Thyroid gland (tissue), 4 donors: ENCODE measurements at regions not wholly inside any gene's neighbourhood (a gene's known extent, or its start where the extent isn't known, plus 50 kb on each side); places are given as distances from the start of the nearest gene placed in this dataset.

Experiments used
- DNase-seq, 2 donors: peaks; one replicate each; pipeline ENCODE4 v3.0.0-alpha.2; 2019
- H3K27ac ChIP-seq, 3 donors: fragments of 200-600 bp; sonication (generic); 1 replicate in 2 of 3; 2 replicates in 1 of 3; pipeline ENCODE4 v1.5.1; 2016 to 2019; ENCODE audit warnings: mild to moderate bottlenecking in 1 of 3, moderate library complexity in 1 of 3
- H3K27me3 ChIP-seq: fragments of 200-600 bp; sonication (generic); one replicate; pipeline ENCODE4 v1.5.1; 2019
- H3K36me3 ChIP-seq, 2 donors: fragments of 200-600 bp; sonication (generic); one replicate each; pipeline ENCODE4 v1.5.1; 2016 to 2019
- H3K4me1 ChIP-seq, 2 donors: fragments of 200-600 bp; sonication (generic); one replicate each; pipeline ENCODE4 v1.5.1; 2017 to 2019
- H3K4me3 ChIP-seq, 3 donors: fragments of 200-600 bp; sonication (generic); replicated peaks in 1 of 3; 1 replicate in 2 of 3; 2 replicates in 1 of 3; pipeline ENCODE4 v1.5.1; 2016; ENCODE audit warnings: mild to moderate bottlenecking in 1 of 3
- H3K9me3 ChIP-seq: fragments of 200-600 bp; sonication (generic); one replicate; pipeline ENCODE4 v1.5.1; 2017
- POLR2A ChIP-seq, 2 donors: fragments of 450-650 bp; IDR thresholded peaks; one replicate each; pipeline ENCODE4 v1.6.1; 2017; ENCODE audit warnings: antibody characterized with exemption in 2 of 2, mild to moderate bottlenecking in 2 of 2, moderate library complexity in 1 of 2
- WGBS, 2 donors: methylation state at CpG; one replicate each; pipeline ENCODE4 v1.1.5; 2017; 5-methylcytosine and 5-hydroxymethylcytosine counted together
- intact Hi-C: fragments of 100-400 bp; cut with DNase I; formaldehyde crosslinking; loops from one replicate; pipeline ENCODE4 v1.15.1; 2023
- TF ChIP-seq, protein P1 (sequence below), 6 experiments: fragments of 200-600 bp in 3 of 6; fragments of 450-650 bp in 3 of 6; sonication (generic) in 3 of 6; IDR thresholded peaks; one replicate each; pipeline ENCODE4 v1.5.1; 2016 to 2019; ENCODE audit warnings: antibody characterized with exemption in 6 of 6, mild to moderate bottlenecking in 2 of 6, inconsistent platforms in 1 of 6, moderate library complexity in 1 of 6

DNA sequence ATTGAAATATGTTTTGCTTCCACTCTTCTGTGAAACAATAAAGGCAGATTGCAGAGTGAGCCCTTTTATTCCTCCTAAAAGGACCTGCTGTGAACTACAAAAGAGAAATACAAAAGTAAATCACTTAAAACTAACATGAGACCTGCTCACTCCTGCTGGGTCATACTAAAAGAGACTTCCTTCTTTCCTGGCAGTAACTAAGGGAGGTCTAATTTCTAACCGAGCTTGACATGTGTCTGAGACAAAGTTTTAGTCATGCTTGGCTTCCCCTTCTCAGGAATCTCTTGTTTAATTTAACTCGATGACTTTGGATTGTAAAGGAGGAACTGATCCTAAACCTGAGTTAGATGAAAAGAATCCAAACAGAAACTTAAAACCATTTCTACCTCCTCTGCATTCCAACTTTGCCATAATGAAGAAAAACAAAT lies 86.4 kb upstream of the CDH6 start:
- no peaks in the 10 kb centered on the region for H3K36me3 ChIP-seq
- H3K4me3 ChIP-seq = no peak overlapping the region
- DNase-seq = no peak
- H3K27me3 ChIP-seq = no peaks in the 10 kb centered on the region
- TF ChIP-seq, protein P1, sequence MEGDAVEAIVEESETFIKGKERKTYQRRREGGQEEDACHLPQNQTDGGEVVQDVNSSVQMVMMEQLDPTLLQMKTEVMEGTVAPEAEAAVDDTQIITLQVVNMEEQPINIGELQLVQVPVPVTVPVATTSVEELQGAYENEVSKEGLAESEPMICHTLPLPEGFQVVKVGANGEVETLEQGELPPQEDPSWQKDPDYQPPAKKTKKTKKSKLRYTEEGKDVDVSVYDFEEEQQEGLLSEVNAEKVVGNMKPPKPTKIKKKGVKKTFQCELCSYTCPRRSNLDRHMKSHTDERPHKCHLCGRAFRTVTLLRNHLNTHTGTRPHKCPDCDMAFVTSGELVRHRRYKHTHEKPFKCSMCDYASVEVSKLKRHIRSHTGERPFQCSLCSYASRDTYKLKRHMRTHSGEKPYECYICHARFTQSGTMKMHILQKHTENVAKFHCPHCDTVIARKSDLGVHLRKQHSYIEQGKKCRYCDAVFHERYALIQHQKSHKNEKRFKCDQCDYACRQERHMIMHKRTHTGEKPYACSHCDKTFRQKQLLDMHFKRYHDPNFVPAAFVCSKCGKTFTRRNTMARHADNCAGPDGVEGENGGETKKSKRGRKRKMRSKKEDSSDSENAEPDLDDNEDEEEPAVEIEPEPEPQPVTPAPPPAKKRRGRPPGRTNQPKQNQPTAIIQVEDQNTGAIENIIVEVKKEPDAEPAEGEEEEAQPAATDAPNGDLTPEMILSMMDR (IDR thresholded peaks at IDR 0.05) = no peak
- TF ChIP-seq POLR2A (IDR thresholded peaks at IDR 0.05) = no peak
- H3K4me1 ChIP-seq = peaks cover 26 to 35% of the 10 kb centered on the region in 2 donors
- intact Hi-C loops = no loop called here
- peak overlapping the region; percentile 24 to 66 (median 47) for H3K27ac ChIP-seq
- WGBS, 2 donors = 4 to 5% methylated on average over 2 of the region's 2 CpGs
- no peaks in the 10 kb centered on the region for H3K9me3 ChIP-seq

DNA sequence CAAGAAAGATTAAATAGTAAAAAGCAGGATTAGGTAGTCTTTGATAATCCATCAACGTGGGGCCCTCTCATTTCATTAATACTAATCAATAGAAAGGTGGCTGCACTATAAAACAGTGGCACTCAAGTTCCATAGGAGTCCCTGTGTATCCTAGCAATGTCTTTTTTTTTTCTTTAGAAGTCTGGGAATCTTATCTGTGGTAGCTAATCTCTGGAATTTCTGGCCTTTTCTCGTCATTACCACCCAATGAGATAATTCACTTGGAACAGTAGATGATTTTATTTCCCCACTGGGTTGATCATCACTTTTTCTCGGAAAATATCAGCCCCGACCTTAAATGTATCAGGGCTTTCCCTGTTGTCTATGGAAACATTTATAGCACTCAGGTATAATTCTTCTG lies 86.8 kb upstream of the CDH6 start:
- no peak overlapping the region for H3K4me3 ChIP-seq

DNA sequence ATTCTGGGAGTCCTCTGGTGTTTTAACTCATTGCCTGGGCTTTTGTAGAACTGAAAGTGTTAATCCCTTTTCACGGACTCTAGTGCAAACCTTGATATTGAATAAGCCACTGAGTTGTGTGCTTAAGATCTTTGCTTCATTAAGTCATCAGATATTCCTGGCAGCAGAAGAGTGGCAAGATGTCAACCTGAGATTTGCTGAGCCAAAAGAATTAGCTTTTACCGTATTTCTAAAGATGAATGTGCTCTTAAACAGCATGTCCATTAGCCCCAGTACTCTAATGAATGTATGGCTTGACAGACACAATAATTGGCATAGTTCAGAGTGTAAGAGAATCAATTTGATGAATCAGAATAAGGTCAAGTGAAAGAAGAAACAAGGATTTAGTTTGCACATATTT lies 87.2 kb upstream of the CDH6 start:
- Histone ChIP-seq H3K27ac (no peak overlapping the region), H3K27me3 (no peaks in the 10 kb centered on the region), H3K4me3 (no peak overlapping the region), H3K9me3 (no peaks in the 10 kb centered on the region), H3K4me1 (peaks cover 26 to 35% of the 10 kb centered on the region in 2 donors), H3K36me3 (no peaks in the 10 kb centered on the region)
- 45 to 72% methylated on average over 2 of the region's 2 CpGs for WGBS, 2 donors
- intact Hi-C loops = no loop called here
- DNase-seq = no peak
- TF ChIP-seq POLR2A (IDR thresholded peaks at IDR 0.05) = no peak
- TF ChIP-seq, protein P1 (IDR thresholded peaks at IDR 0.05) = no peak

More for the DNA sequence above, 86.8 kb upstream of the CDH6 start:
- H3K9me3 ChIP-seq = no peaks in the 10 kb centered on the region
- peaks cover 26 to 35% of the 10 kb centered on the region in 2 donors for H3K4me1 ChIP-seq
- WGBS, 2 donors = 44 to 59% methylated on average over 4 of the region's 4 CpGs
- H3K36me3 ChIP-seq = no peaks in the 10 kb centered on the region
- TF ChIP-seq, protein P1 (IDR thresholded peaks at IDR 0.05) = no peak
- TF ChIP-seq POLR2A (IDR thresholded peaks at IDR 0.05) = no peak
- intact Hi-C loops = no loop called here
- no peak for DNase-seq
- no peaks in the 10 kb centered on the region for H3K27me3 ChIP-seq
- peak overlapping the region; percentile 24 to 66 (median 47) for H3K27ac ChIP-seq

DNA sequence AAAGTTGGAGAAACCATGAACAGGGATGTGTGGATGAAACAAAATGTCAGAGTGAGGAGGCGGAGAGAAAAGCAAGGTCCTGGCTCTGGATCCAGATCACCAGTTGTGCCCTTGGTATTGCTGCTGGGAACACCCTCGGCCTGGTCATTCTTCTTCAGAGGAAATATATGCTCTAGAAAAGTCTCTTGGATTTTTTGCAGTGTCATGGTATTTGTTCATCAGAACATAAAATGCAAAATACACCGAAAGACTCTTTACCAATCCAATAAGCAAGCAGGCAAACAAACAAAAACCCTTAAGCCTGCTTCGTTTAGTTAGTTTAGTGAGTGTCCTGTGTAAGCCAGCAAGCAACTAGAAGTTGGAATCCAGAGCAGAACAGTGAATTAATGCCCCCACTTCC lies 88.7 kb upstream of the CDH6 start:
- Histone ChIP-seq H3K9me3 (no peaks in the 10 kb centered on the region), H3K4me1 (peaks cover 26 to 35% of the 10 kb centered on the region in 2 donors), H3K27me3 (no peaks in the 10 kb centered on the region), H3K27ac (no peak overlapping the region), H3K4me3 (no peak overlapping the region), H3K36me3 (no peaks in the 10 kb centered on the region)
- no peak for TF ChIP-seq POLR2A (IDR thresholded peaks at IDR 0.05)
- TF ChIP-seq, protein P1 (IDR thresholded peaks at IDR 0.05) = no peak
- 83 to 85% methylated on average over 4 of the region's 4 CpGs for WGBS, 2 donors
- intact Hi-C loops = no loop called here
- DNase-seq = no peak

DNA sequence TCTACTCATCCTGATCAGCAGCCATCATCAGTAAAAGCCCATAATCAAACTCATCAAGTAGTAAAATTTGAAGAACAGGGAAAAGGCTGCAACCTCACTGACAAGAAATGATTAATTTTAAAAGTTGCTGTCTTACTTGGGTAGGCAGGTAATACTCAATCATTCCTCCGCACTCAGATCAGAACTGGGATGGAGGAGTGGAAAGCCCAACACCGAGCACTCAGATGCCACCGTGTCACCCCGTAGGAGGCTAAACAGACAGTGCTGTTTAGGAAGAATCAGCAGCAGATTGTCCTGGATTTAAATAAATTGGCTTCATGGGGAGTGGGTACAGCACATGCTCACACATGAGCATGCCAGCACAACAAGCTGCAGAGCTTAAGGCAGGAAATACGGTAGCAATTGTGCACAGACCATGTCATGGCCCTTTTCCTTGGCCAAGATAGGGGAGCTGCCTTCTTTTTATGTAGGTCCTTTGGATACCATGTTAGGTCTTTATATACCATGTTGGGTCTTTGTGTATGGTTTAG lies 92.6 kb upstream of the CDH6 start:
- Histone ChIP-seq H3K36me3 (no peaks in the 10 kb centered on the region), H3K27ac (no peak overlapping the region), H3K4me3 (no peak overlapping the region), H3K4me1 (peaks cover 0 to 2% of the 10 kb centered on the region in 2 donors), H3K27me3 (no peaks in the 10 kb centered on the region), H3K9me3 (no peaks in the 10 kb centered on the region)
- 78 to 85% methylated on average over 5 of the region's 5 CpGs for WGBS, 2 donors
- no peak for TF ChIP-seq POLR2A (IDR thresholded peaks at IDR 0.05)
- TF ChIP-seq, protein P1 (IDR thresholded peaks at IDR 0.05) = no peak
- no peak for DNase-seq
- intact Hi-C loops = no loop called here
